AG09309 (cell line): ENCODE measurements at regions not wholly inside any gene's neighbourhood (a gene's known extent, or its start where the extent isn't known, plus 50 kb on each side); places are given as distances from the start of the nearest gene placed in this dataset.

ENCODE experiments used
- DNase-seq: peaks from one replicate; pipeline ENCODE4 v3.0.0-alpha.2; 2010; ENCODE audit warnings: low read depth
- H3K4me3 ChIP-seq: 2 replicates; pipeline ENCODE4 v1.5.1; 2011; ENCODE audit warnings: mild to moderate bottlenecking, low read depth, low read length, moderate library complexity; ENCODE audit not compliant: control insufficient read depth
- TF ChIP-seq, protein P1 (sequence below): IDR thresholded peaks from 2 replicates; pipeline ENCODE4 v1.5.1; 2011; ENCODE audit warnings: mild to moderate bottlenecking, low read depth, low read length, inconsistent platforms; ENCODE audit not compliant: insufficient read depth, control insufficient read depth; ENCODE audit errors: missing control alignments

DNA sequence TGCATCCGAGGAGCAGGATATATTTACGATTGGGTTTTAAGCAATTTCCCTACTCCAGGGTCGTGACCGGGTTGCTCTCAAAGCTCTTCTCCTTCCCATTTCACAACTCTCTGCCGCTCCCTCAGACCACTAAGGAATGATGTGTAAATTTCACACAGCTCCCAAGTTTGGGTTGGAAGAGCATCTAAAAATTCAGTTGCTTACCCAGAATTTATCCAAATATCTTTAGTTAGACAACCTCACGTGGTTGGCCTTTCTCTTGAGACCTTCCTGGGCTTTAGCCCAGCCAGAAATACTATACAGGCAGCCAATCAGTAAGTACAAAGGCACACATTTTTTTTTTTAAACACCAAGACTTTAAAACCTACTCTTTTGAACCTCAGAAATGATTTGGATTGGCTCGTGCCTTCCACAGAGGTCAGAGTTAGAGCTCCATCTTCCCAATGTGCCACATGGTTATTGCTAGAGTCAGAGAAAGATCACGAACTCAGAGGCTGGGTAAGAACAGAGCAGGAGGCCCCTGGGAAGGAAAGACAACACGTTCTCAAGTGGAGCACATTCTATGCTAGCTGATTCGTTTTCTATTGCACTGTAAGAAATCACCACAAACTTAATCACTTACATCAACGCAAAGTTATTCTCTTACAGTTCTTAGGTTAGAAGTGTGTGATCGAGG, 335.4 kb upstream of the MGMT start:
- DNase-seq, result no peak
- TF ChIP-seq, protein P1, sequence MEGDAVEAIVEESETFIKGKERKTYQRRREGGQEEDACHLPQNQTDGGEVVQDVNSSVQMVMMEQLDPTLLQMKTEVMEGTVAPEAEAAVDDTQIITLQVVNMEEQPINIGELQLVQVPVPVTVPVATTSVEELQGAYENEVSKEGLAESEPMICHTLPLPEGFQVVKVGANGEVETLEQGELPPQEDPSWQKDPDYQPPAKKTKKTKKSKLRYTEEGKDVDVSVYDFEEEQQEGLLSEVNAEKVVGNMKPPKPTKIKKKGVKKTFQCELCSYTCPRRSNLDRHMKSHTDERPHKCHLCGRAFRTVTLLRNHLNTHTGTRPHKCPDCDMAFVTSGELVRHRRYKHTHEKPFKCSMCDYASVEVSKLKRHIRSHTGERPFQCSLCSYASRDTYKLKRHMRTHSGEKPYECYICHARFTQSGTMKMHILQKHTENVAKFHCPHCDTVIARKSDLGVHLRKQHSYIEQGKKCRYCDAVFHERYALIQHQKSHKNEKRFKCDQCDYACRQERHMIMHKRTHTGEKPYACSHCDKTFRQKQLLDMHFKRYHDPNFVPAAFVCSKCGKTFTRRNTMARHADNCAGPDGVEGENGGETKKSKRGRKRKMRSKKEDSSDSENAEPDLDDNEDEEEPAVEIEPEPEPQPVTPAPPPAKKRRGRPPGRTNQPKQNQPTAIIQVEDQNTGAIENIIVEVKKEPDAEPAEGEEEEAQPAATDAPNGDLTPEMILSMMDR, result no peak
- H3K4me3 ChIP-seq, result no peak overlapping the region

- H3K4me3 ChIP-seq, result no peak overlapping the region
- DNase-seq, result no peak
- TF ChIP-seq, protein P1, result no peak
Observed at GRCh38 chr10:129133856-129134255, 333.2 kb upstream of the MGMT start.

DNA sequence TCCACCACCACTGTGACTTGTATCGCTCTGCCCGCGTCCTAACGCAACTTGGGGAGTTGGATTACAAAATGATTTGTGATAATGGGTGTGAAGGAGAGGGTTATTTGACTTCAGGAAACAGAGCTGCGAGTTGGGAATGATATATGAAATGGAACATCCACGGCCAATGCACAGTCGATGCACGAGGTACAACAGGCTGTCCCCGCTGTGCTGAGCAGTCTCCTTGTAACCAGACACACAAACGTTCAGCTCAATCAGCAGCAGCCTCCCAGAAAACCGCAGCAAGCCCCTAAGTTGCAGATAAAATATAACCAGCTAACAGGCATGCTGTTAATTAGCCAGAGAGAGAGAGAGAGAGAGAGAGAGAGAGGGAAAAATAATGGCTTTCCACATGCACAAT, 332.7 kb upstream of the MGMT start:
- H3K4me3 ChIP-seq, result no peak overlapping the region
- TF ChIP-seq, protein P1, result no peak
- no peak for DNase-seq

DNA sequence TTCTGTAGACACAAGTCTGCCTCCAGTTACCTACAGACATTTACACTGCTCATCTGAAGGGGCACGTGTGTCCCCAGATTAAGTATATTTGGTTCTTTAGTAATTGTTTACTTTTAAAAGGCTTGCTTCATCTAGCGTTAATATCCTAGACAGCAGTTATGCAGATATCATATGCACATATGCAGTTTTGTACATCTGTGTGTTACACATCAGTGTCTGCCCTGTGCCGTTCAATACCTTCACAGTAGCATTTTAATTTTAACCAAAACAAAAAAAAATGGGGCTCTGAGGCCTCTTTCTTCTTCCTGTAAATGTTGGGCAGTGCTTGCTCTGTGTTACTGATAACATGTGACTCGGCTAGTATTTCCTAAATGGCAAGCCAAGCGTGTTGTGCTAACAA, 331.4 kb upstream of the MGMT start:
- TF ChIP-seq, protein P1, result no peak
- no peak for DNase-seq
- no peak overlapping the region for H3K4me3 ChIP-seq

- TF ChIP-seq, protein P1, result no peak
- DNase-seq, result no peak
- no peak overlapping the region for H3K4me3 ChIP-seq
Observed at GRCh38 chr10:129136074-129136473, 331.0 kb upstream of the MGMT start.

DNA sequence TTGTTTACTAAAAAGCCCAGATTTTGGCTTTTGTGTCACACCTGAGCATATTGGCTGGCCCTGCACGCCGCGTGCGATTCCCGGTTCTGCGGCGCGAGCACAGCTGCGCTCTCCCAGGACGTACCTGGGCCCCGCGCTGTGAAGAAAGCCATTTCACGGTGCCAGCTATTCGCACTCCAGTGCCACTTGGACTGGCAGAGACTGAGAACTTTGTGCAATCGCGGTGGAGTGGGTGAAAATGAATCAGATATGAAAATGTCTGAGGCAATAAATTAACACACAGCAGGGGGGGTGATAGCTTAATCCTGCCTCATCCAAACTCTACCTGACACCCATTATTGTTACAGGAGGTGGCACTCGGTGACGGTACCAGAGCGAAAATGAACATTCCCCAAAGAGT, 330.1 kb upstream of the MGMT start:
- TF ChIP-seq, protein P1, result no peak
- no peak for DNase-seq
- H3K4me3 ChIP-seq, result no peak overlapping the region
